HEK293T (cell line): ENCODE measurements at regions not wholly inside any gene's neighbourhood (a gene's known extent, or its start where the extent isn't known, plus 50 kb on each side); places are given as distances from the start of the nearest gene placed in this dataset.

Source experiments
- ARNT ChIP-seq: fragments of 450-650 bp; IDR thresholded peaks from 2 replicates; pipeline ENCODE4 v1.6.1; 2017; ENCODE audit warnings: mild to moderate bottlenecking
- ELF4 ChIP-seq: fragments of 450-650 bp; IDR thresholded peaks from 2 replicates; pipeline ENCODE4 v1.6.1; 2017; ENCODE audit warnings: antibody characterized with exemption
- FOXA1 ChIP-seq: fragments of 450-650 bp; IDR thresholded peaks from 2 replicates; pipeline ENCODE4 v1.6.1; 2016; ENCODE audit warnings: mild to moderate bottlenecking
- FOXM1 ChIP-seq: fragments of 450-650 bp; IDR thresholded peaks from 2 replicates; pipeline ENCODE4 v1.6.1; 2017; ENCODE audit warnings: mild to moderate bottlenecking, borderline replicate concordance
- TARDBP ChIP-seq: fragments of 450-650 bp; IDR thresholded peaks from 2 replicates; pipeline ENCODE4 v1.6.1; 2016
- ZNF384 ChIP-seq: fragments of 450-650 bp; IDR thresholded peaks from 2 replicates; pipeline ENCODE4 v1.6.1; 2016

GRCh38 chr19:29384656-29385055 lies 141.1 kb upstream of the VSTM2B start:
- TF ChIP-seq TARDBP (no peak), ARNT (no peak), ELF4 (no peak), ZNF384 (no peak), FOXM1 (no peak), FOXA1 (no peak)
